ENCODE measurements at regions not wholly inside any gene's neighbourhood (a gene's known extent, or its start where the extent isn't known, plus 50 kb on each side); places are given as distances from the start of the nearest gene placed in this dataset.

DNA sequence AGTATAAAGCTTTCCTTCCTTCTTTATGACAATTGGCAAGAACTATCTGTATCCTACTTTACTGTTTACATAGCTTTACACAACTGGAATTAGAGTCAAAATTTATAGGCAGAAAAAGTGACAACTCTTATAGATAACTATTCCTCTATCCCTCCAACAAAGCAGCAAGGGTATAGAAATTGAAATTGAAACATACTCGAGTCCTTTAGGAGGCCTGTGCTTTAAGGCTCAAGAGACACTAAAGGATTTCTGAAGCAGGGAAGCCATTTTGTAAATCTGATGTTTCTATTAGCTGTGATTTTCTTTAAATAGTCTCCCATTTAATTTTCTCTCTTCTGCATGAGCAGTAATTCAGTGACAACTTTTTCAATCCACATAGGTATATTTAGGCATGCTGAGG, 567.6 kb upstream of the MAN1A1 start:
- Histone ChIP-seq H3K27ac (no peak overlapping the region), H3K4me3 (no peak overlapping the region)
- DNase-seq (ENCODE audit: low spot score) = no peak
- TF ChIP-seq CTCF (IDR thresholded peaks at IDR 0.05) = no peak

DNA sequence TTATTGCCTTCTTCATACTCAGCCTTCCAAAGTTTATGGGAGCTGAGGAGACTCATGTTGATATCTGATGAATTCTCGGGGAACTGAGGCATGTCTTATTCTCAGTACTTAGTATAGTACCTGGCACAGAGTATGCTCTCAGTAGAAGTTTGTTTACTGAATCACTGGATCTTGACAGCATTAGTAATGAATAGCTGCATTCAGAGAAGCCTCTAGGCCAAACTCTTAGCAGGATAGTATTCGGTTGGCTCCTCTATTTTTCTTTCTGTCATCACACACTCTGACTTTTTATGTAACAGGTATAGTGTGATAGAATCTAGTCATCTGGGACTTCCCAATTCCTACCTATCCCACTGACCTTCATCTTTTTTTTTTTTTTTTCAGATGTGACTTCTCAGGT, 566.4 kb upstream of the MAN1A1 start:
- TF ChIP-seq CTCF (IDR thresholded peaks at IDR 0.05) = no peak
- DNase-seq (ENCODE audit: low spot score) = no peak
- H3K27ac ChIP-seq = no peak overlapping the region
- no peak overlapping the region for H3K4me3 ChIP-seq

- H3K4me3 ChIP-seq = no peak overlapping the region
- H3K27ac ChIP-seq = no peak overlapping the region
- DNase-seq (ENCODE audit: low spot score) = no peak
- TF ChIP-seq CTCF (IDR thresholded peaks at IDR 0.05) = no peak
Observed at GRCh38 chr6:119908157-119908556, 558.6 kb upstream of the MAN1A1 start.

GRCh38 chr6:119902681-119903080, 553.1 kb upstream of the MAN1A1 start:
- no peak overlapping the region for H3K27ac ChIP-seq
- no peak for DNase-seq (ENCODE audit: low spot score)
- no peak for TF ChIP-seq CTCF (IDR thresholded peaks at IDR 0.05)
- H3K4me3 ChIP-seq = no peak overlapping the region

DNA sequence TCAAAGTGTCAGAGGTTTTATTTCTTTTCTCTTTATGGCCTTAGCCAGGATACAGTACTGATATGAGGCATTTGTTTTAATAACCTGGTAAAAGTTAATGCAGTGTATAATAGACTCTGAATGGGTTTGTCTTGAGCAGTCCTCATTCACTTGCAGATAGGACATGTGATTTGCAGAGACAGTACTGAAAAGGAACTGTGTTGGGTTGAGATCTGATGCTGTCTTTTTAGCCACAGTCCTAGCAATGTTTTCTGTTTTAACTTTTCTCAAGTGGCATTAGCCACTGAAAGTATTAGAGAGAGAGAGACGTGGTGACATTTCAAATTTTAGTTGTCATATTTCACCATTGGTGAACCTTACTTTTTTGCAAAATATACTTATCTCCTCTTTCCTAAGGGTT, 547.2 kb upstream of the MAN1A1 start:
- Histone ChIP-seq H3K4me3 (no peak overlapping the region), H3K27ac (no peak overlapping the region)
- DNase-seq (ENCODE audit: low spot score) = no peak
- TF ChIP-seq CTCF (IDR thresholded peaks at IDR 0.05) = no peak

- TF ChIP-seq CTCF (IDR thresholded peaks at IDR 0.05) = no peak
- Histone ChIP-seq H3K4me3 (no peak overlapping the region), H3K27ac (no peak overlapping the region)
- no peak for DNase-seq (ENCODE audit: low spot score)
Observed at GRCh38 chr6:119895626-119896025, 546.1 kb upstream of the MAN1A1 start.

DNA sequence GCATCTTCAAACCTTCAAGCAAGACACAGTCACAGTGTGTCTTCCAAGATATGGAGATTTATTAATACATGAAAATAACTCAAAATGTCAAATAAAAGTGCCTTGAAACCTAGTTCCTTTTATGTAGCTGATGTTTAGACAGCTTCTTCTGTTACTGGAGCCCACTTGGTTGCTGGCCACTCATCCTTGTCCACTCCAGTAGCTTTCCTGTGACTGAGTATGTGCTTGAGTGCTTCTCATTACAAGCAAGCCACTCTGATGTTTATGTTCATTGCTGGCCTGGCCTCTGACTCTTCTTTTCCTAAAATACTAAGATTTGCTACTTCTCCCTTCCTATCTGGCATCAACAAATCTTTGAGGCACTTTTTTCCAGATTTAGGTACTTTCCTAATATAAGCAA, 545.2 kb upstream of the MAN1A1 start:
- DNase-seq (ENCODE audit: low spot score) = no peak
- Histone ChIP-seq H3K4me3 (no peak overlapping the region), H3K27ac (no peak overlapping the region)
- no peak for TF ChIP-seq CTCF (IDR thresholded peaks at IDR 0.05)
